ENCODE measurements at regions not wholly inside any gene's neighbourhood (a gene's known extent, or its start where the extent isn't known, plus 50 kb on each side); places are given as distances from the start of the nearest gene placed in this dataset.

DNA sequence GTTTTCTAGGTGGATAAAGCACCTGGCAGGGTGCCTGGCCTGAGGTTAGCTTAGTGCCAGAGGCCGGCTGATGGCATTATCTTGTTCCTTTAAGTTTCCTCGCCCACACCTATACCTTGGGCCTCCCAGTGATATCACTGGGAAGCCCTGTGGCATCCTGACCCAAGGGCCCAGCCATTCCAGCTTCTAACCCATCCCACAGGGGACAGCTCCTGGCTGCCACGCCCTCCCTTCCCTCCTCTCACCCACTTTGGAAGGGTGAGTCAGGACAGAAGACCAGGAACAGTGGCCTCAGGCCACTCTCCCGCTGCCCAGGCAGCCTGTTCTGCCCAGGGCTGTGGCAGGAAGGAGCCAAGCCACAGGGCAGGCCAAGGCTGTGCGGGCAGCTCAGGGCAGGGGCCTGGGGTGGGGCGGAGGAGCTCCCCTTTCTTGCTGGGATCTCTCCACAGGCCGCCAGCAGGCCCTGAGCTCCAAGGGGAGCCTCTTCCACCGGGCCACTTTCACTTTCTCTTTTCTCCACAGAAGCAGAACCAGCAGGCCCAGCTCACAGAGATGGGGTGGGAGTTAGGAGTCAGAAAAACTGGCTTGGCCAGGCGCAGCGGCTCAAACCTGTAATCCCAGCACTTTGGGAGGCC lies 75.1 kb downstream of the IRF2BPL start:
- Mint-ChIP-seq H3K4me1 (peaks cover 43% of the 10 kb centered on the region), H3K27me3 (no peaks in the 10 kb centered on the region), H3K4me3 (peak overlapping the region; percentile 69), H3K9me3 (ENCODE audit: insufficient read depth) (no peaks in the 10 kb centered on the region), H3K27ac (peak overlapping the region; percentile 86)
- Histone ChIP-seq H2AFZ (ENCODE audit: insufficient read depth, low read depth, low read length, poor library complexity, severe bottlenecking) (peak overlapping the region; percentile 100), H4K20me1 (ENCODE audit: control insufficient read depth, insufficient read depth, low read length, poor library complexity, severe bottlenecking) (no peaks in the 10 kb centered on the region), H3K27me3 (replicated peaks in 1 of 4; ENCODE audit: control extremely low read depth in 1 of 4, control insufficient read depth in 3 of 4, insufficient read depth in 4 of 4, low read length in 3 of 4) (no peaks in the 10 kb centered on the region), H3K4me1 (ENCODE audit: control insufficient read depth in 2 of 2, insufficient read depth in 2 of 2, low read length in 2 of 2) (peaks cover 37 to 47% of the 10 kb centered on the region in 2 donors), H3K4me2 (replicated peaks; ENCODE audit: low read depth, low read length, poor library complexity, severe bottlenecking) (peak overlapping the region; percentile 95), H3K27ac (ENCODE audit: low read length in 2 of 2) (peak overlapping the region; percentile 85 to 92), H3K36me3 (replicated peaks in 1 of 2; ENCODE audit: control extremely low read depth in 1 of 2, control insufficient read depth in 1 of 2, extremely low read depth in 1 of 2, insufficient read depth in 2 of 2, low read length in 1 of 2) (no peaks in the 10 kb centered on the region), H3K79me2 (ENCODE audit: control insufficient read depth, insufficient read depth, low read length) (peaks cover 3% of the 10 kb centered on the region), H3K9ac (ENCODE audit: low read length) (peak overlapping the region; percentile 73), H3K9me3 (ENCODE audit: control extremely low read depth in 1 of 3, control insufficient read depth in 2 of 3, insufficient read depth in 1 of 3, low read length in 2 of 3) (no peaks in the 10 kb centered on the region), H3K4me3 (ENCODE audit: control extremely low read depth in 1 of 5, extremely low read depth in 1 of 5, insufficient read depth in 1 of 5, low read depth in 2 of 5, low read length in 4 of 5) (peak overlapping the region in 4 of 5 experiments; percentile 26 to 59 (median 46))
- CTCF ChIA-PET, result interaction anchor here (0.6 to 4.6 kb wide), 15 partner anchors 9 to 165 kb away, joined by 3 to 28 read pairs (median 5); partner anchors contain the start of gene IRF2BPL
- no peak for ATAC-seq (ENCODE audit: low read depth)
- DNase-seq, result peak; percentile 79
- TF ChIP-seq EZH2 (IDR thresholded peaks at IDR 0.05; ENCODE audit: borderline replicate concordance, insufficient read depth, low read depth, low read length, poor library complexity, severe bottlenecking), result no peak
- WGBS (ENCODE audit: insufficient coverage), result 61% methylated on average over 4 of the region's 10 CpGs
- POLR2A ChIA-PET, result interaction anchor here (0.5 to 2.6 kb wide), 9 partner anchors 8 to 171 kb away, joined by 3 to 9 read pairs (median 3); partner anchors contain the start of gene IRF2BPL
- intact Hi-C loops (cut with micrococcal nuclease), result loop anchor here (1.0 kb wide), 1 partner anchor 9 kb away; no protein-coding TSS in a partner anchor

DNA sequence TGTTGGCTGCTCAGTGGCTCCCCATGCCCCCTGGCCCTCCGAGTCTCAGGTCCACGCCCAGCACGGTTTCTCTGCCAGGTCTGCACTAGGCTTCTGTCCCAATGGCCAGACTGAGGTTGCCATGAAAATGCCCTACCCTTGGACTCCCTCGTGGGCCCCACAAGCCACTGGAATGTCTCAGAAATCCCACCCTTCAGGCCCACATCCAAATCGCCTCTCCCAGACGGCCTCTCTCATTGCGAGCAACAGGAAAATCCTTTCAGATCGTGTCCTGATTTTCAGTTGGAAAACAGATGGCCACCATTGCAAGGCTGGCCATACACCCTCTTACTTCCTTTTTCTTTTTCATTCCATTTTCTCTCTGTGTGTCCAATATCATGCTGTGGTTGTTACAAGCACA lies 77.3 kb downstream of the IRF2BPL start:
- Histone ChIP-seq H3K79me2 (ENCODE audit: control insufficient read depth, insufficient read depth, low read length) (peaks cover 3% of the 10 kb centered on the region), H3K9me3 (ENCODE audit: control extremely low read depth in 1 of 3, control insufficient read depth in 2 of 3, insufficient read depth in 1 of 3, low read length in 2 of 3) (no peaks in the 10 kb centered on the region), H2AFZ (ENCODE audit: insufficient read depth, low read depth, low read length, poor library complexity, severe bottlenecking) (no peak overlapping the region), H3K4me3 (ENCODE audit: control extremely low read depth in 1 of 5, extremely low read depth in 1 of 5, insufficient read depth in 1 of 5, low read depth in 2 of 5, low read length in 4 of 5) (no peak overlapping the region), H3K27ac (ENCODE audit: low read length in 2 of 2) (no peak overlapping the region), H3K4me1 (ENCODE audit: control insufficient read depth in 2 of 2, insufficient read depth in 2 of 2, low read length in 2 of 2) (peaks cover 34 to 44% of the 10 kb centered on the region in 2 donors), H4K20me1 (ENCODE audit: control insufficient read depth, insufficient read depth, low read length, poor library complexity, severe bottlenecking) (no peaks in the 10 kb centered on the region), H3K36me3 (replicated peaks in 1 of 2; ENCODE audit: control extremely low read depth in 1 of 2, control insufficient read depth in 1 of 2, extremely low read depth in 1 of 2, insufficient read depth in 2 of 2, low read length in 1 of 2) (no peaks in the 10 kb centered on the region), H3K27me3 (replicated peaks in 1 of 4; ENCODE audit: control extremely low read depth in 1 of 4, control insufficient read depth in 3 of 4, insufficient read depth in 4 of 4, low read length in 3 of 4) (no peaks in the 10 kb centered on the region), H3K9ac (ENCODE audit: low read length) (no peak overlapping the region), H3K4me2 (replicated peaks; ENCODE audit: low read depth, low read length, poor library complexity, severe bottlenecking) (no peak overlapping the region)
- Mint-ChIP-seq H3K4me3 (no peak overlapping the region), H3K27me3 (no peaks in the 10 kb centered on the region), H3K4me1 (peaks cover 38% of the 10 kb centered on the region), H3K9me3 (ENCODE audit: insufficient read depth) (no peaks in the 10 kb centered on the region), H3K27ac (no peak overlapping the region)
- intact Hi-C loops (cut with micrococcal nuclease), result no loop called here
- POLR2A ChIA-PET, result no interaction called here
- WGBS (ENCODE audit: insufficient coverage), result 95% methylated on average over 8 of the region's 8 CpGs
- ATAC-seq (ENCODE audit: low read depth) (no peak), DNase-seq (no peak)
- CTCF ChIA-PET, result interaction anchor here (3.1 kb wide), 1 partner anchor 102 kb away, joined by 24 read pairs; no protein-coding TSS in a partner anchor
- no peak for TF ChIP-seq EZH2 (IDR thresholded peaks at IDR 0.05; ENCODE audit: borderline replicate concordance, insufficient read depth, low read depth, low read length, poor library complexity, severe bottlenecking)
- no peak for TF ChIP-seq CTCF (IDR thresholded peaks at IDR 0.05)
